Left lung (tissue), 4 donors: ENCODE measurements at regions not wholly inside any gene's neighbourhood (a gene's known extent, or its start where the extent isn't known, plus 50 kb on each side); places are given as distances from the start of the nearest gene placed in this dataset.

Experiments
- ATAC-seq: fragments of 200-7000 bp; cut with Tn5 transposase; one replicate; pipeline ENCODE4 v1.9.1; 2020; ENCODE audit warnings: moderate library complexity
- DNase-seq, 4 donors: peaks; one replicate each; pipeline ENCODE4 v3.0.0-alpha.2; 2013 to 2020
- H3K27ac ChIP-seq, 2 donors: fragments of 200-600 bp; sonication (generic) in 1 of 2; one replicate each; pipeline versions ENCODE4 v1.5.0 to v1.8.0; 2020 to 2021
- H3K27me3 ChIP-seq, 2 donors: fragments of 200-600 bp; sonication (generic) in 1 of 2; one replicate each; pipeline versions ENCODE4 v1.5.0 to v1.8.0; 2020 to 2021
- H3K36me3 ChIP-seq, 2 donors: fragments of 200-600 bp; sonication (generic) in 1 of 2; one replicate each; pipeline versions ENCODE4 v1.5.0 to v1.8.0; 2020 to 2021
- H3K4me1 ChIP-seq, 2 donors: fragments of 200-600 bp; one replicate each; pipeline ENCODE4 v1.8.0; 2021
- H3K4me3 ChIP-seq, 2 donors: fragments of 200-600 bp; sonication (generic) in 1 of 2; one replicate each; pipeline versions ENCODE4 v1.5.0 to v1.8.0; 2020 to 2021; ENCODE audit warnings: mild to moderate bottlenecking in 1 of 2
- H3K9me3 ChIP-seq, 2 donors: fragments of 200-600 bp; sonication (generic) in 1 of 2; one replicate each; pipeline versions ENCODE4 v1.5.0 to v1.8.0; 2020 to 2021
- intact Hi-C, 2 donors: fragments of 100-400 bp; cut with DNase I; formaldehyde crosslinking; loops; one replicate each; pipeline versions ENCODE4 v1.11.2 to v1.14.2; 2022
- TF ChIP-seq, protein P1 (sequence below), 2 donors: fragments of 200-600 bp; sonication (generic) in 1 of 2; IDR thresholded peaks; one replicate each; pipeline versions ENCODE4 v1.5.0 to v1.8.0; 2021; ENCODE audit warnings: antibody characterized with exemption in 2 of 2
- donor health status: DM: no; HTN: yes; CAD: no.
- donor health status: DM: no; HTN: no; CAD: no.

- Histone ChIP-seq H3K4me3 (no peak overlapping the region), H3K27me3 (no peaks in the 10 kb centered on the region), H3K4me1 (peaks cover 0 to 5% of the 10 kb centered on the region in 2 donors), H3K27ac (peak overlapping the region in 1 of 2 donors; percentile 46), H3K9me3 (no peaks in the 10 kb centered on the region), H3K36me3 (no peaks in the 10 kb centered on the region)
- ATAC-seq: peak; percentile 43
- DNase-seq: peak in 1 of 4 donors; percentile 24
- TF ChIP-seq, protein P1, sequence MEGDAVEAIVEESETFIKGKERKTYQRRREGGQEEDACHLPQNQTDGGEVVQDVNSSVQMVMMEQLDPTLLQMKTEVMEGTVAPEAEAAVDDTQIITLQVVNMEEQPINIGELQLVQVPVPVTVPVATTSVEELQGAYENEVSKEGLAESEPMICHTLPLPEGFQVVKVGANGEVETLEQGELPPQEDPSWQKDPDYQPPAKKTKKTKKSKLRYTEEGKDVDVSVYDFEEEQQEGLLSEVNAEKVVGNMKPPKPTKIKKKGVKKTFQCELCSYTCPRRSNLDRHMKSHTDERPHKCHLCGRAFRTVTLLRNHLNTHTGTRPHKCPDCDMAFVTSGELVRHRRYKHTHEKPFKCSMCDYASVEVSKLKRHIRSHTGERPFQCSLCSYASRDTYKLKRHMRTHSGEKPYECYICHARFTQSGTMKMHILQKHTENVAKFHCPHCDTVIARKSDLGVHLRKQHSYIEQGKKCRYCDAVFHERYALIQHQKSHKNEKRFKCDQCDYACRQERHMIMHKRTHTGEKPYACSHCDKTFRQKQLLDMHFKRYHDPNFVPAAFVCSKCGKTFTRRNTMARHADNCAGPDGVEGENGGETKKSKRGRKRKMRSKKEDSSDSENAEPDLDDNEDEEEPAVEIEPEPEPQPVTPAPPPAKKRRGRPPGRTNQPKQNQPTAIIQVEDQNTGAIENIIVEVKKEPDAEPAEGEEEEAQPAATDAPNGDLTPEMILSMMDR (IDR thresholded peaks at IDR 0.05): no peak
- intact Hi-C loops: no loop called here
These were observed 209.1 kb upstream of the STARD13 start for GRCh38 chr13:33494596-33495204.

DNA sequence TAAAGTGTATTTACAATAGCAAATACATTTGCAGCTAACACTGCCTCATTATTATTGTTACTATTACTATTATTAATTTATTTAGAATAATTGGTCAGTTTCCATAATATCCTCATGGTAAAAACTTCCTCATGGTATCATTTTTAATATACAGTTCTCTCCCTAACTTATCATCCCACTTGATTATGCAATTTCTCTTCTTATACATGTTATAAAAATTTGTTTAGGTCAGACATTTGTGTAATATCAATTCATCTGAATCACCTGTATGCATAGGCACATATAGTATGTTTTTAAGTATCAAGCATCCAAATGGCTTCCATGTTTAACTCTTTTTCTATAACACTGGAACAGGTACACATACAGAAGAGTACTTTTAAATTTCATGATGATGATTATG lies 210.8 kb upstream of the STARD13 start:
- H3K4me1 ChIP-seq: peaks cover 0 to 5% of the 10 kb centered on the region in 2 donors
- no peaks in the 10 kb centered on the region for H3K36me3 ChIP-seq
- H3K4me3 ChIP-seq: no peak overlapping the region
- no peak for DNase-seq
- TF ChIP-seq, protein P1 (IDR thresholded peaks at IDR 0.05): no peak
- intact Hi-C loops: no loop called here
- no peak for ATAC-seq
- no peaks in the 10 kb centered on the region for H3K27me3 ChIP-seq
- no peak overlapping the region for H3K27ac ChIP-seq
- no peaks in the 10 kb centered on the region for H3K9me3 ChIP-seq

- no peaks in the 10 kb centered on the region for H3K9me3 ChIP-seq
- ATAC-seq (peak; percentile 50), DNase-seq (no peak)
- H3K27ac ChIP-seq: no peak overlapping the region
- intact Hi-C loops: no loop called here
- no peaks in the 10 kb centered on the region for H3K36me3 ChIP-seq
- H3K4me1 ChIP-seq: peaks cover 0 to 5% of the 10 kb centered on the region in 2 donors
- H3K27me3 ChIP-seq: no peaks in the 10 kb centered on the region
- no peak overlapping the region for H3K4me3 ChIP-seq
- TF ChIP-seq, protein P1 (IDR thresholded peaks at IDR 0.05): no peak
These were observed 211.7 kb upstream of the STARD13 start for GRCh38 chr13:33497146-33497845.

DNA sequence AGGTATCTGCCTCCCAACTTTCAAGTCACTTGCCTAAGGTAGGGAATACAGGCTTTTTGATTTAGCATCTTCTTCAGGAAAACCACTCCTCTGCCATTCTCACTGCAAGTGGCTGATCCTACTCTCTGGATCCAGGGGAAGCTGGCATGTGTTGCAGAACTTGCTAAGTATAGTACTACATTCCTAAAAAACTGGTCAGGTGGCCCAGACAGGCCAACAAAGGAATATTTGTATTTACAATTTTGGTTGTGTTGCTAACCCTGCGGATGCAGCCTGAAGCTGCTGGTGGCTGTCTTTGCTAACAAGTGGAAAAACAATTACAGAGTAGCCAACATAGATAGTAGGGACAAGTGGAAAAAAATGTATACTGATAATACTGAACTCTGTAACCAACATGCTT lies 222.5 kb upstream of the STARD13 start:
- Histone ChIP-seq H3K4me1 (peaks cover 0 to 2% of the 10 kb centered on the region in 2 donors), H3K27ac (no peak overlapping the region), H3K27me3 (no peaks in the 10 kb centered on the region), H3K36me3 (no peaks in the 10 kb centered on the region), H3K4me3 (no peak overlapping the region), H3K9me3 (peaks cover 0 to 5% of the 10 kb centered on the region in 2 donors)
- no peak for DNase-seq
- intact Hi-C loops: no loop called here
- TF ChIP-seq, protein P1 (IDR thresholded peaks at IDR 0.05): no peak
- ATAC-seq: no peak

DNA sequence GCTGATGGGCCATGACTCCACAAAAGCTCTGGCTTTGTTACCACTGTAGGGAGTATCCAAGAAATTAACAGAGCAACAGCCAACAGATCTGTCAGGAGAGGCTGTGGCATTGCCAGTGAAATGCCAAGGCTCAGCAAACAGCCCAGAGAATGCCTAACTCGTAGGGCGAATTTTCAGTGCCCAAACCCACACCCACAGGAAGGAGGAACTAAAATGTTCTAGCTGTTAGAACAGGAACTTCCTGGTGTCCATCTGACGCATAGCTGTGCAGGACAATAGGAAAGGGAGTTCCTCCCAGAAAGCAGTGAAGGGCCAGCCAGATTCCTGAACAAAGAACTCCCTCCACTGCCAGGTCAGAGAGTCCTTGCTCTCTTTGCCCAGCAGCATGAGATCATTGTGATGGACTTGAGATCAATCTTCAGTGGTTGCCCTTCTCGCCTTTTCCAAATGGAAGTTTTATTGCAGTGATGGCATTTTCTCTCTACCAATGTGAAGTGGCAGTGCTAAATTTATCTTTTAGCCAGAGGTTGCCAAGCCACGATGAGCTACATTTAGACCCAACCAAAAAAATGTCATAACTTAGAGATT lies 224.2 kb upstream of the STARD13 start:
- Histone ChIP-seq H3K4me1 (peaks cover 0 to 2% of the 10 kb centered on the region in 2 donors), H3K27ac (peak overlapping the region; percentile 80 to 83), H3K36me3 (no peaks in the 10 kb centered on the region), H3K27me3 (no peaks in the 10 kb centered on the region), H3K9me3 (peaks cover 0 to 5% of the 10 kb centered on the region in 2 donors), H3K4me3 (no peak overlapping the region)
- intact Hi-C loops: no loop called here
- DNase-seq: peak in 1 of 4 donors; percentile 37
- ATAC-seq: peak; percentile 80
- TF ChIP-seq, protein P1 (IDR thresholded peaks at IDR 0.05): no peak
